ENCODE measurements at regions not wholly inside any gene's neighbourhood (a gene's known extent, or its start where the extent isn't known, plus 50 kb on each side); places are given as distances from the start of the nearest gene placed in this dataset.

DNA sequence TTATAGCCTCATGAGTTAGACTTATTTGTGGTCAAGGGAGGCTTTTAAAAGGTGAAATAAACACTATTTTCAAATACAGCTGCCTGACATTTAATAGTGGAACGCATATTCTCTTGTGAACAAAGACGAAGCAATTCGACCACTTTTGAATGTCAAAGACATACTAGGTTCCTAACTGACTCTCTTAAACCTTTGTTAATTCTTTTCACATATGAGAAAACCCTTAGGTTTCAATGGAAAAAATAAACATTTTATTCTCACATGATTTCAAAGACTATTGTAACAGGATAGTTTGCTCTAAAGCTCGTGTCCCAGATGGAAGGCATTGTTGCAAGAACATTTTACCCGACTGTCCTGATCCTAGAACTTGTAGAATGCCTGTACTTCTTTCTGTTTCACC is 74.8 kb upstream of the BOC start:
- no peak for DNase-seq
- Histone ChIP-seq H3K27ac (replicated peaks) (no peak overlapping the region), H3K9me3 (replicated peaks) (peaks cover 4% of the 10 kb centered on the region), H3K36me3 (no peaks in the 10 kb centered on the region), H3K27me3 (ENCODE audit: low read depth) (no peaks in the 10 kb centered on the region), H3K4me1 (no peaks in the 10 kb centered on the region), H3K4me3 (no peak overlapping the region)
- TF ChIP-seq, protein P1, sequence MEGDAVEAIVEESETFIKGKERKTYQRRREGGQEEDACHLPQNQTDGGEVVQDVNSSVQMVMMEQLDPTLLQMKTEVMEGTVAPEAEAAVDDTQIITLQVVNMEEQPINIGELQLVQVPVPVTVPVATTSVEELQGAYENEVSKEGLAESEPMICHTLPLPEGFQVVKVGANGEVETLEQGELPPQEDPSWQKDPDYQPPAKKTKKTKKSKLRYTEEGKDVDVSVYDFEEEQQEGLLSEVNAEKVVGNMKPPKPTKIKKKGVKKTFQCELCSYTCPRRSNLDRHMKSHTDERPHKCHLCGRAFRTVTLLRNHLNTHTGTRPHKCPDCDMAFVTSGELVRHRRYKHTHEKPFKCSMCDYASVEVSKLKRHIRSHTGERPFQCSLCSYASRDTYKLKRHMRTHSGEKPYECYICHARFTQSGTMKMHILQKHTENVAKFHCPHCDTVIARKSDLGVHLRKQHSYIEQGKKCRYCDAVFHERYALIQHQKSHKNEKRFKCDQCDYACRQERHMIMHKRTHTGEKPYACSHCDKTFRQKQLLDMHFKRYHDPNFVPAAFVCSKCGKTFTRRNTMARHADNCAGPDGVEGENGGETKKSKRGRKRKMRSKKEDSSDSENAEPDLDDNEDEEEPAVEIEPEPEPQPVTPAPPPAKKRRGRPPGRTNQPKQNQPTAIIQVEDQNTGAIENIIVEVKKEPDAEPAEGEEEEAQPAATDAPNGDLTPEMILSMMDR (IDR thresholded peaks at IDR 0.05; ENCODE audit: borderline replicate concordance) = no peak
- intact Hi-C loops (cut with micrococcal nuclease) = loop anchor here (2.0 to 10.0 kb wide), 2 partner anchors 82 to 152 kb away; no protein-coding TSS in a partner anchor

DNA sequence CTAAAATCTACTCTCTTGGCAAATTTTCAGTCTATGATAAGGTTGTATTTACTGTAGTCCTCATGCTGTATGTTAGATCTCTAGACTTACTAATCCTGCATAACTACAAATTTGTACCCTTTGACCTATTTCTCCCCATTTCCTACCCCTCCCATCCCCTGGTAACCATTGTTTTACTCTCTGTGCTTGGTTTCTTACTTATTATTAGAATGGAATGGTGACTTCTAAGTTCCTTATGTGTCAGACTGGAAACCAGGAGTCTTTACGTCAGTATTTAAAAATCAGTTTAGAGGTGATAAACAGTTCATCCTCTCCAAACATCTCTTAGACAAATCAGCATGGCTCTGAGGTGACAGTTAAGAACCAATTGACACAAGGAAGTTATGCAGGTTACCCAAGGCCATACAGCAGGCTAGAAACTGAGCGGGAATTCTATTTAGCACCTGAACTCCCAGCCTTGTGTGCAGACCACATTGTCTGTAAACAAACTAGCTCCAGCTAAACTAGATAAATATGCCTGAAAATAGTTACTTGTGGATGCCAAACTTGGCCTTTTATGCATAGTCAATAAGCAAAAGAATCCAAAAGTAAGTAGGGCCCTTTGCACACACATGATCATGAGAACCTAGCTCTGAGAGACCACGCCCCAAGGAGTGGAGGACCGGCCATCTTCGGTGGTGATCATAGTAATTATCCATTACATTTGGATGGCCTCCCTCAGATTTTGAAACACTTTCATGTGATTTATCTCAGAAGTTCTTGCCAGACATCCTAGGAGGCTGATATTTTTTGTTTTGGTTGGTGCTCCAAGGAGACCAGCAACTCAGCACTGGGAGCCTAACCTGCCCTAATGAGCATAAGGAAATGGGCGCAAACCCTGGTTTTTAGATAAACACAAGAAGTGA is 72.3 kb upstream of the BOC start:
- no peak overlapping the region for H3K4me3 ChIP-seq
- intact Hi-C loops (cut with micrococcal nuclease) = loop anchor here (10.0 kb wide), 1 partner anchor 84 kb away; no protein-coding TSS in a partner anchor
- no peaks in the 10 kb centered on the region for H3K36me3 ChIP-seq
- no peak overlapping the region for H3K27ac ChIP-seq (replicated peaks)
- H3K4me1 ChIP-seq = no peaks in the 10 kb centered on the region
- TF ChIP-seq, protein P1 (IDR thresholded peaks at IDR 0.05; ENCODE audit: borderline replicate concordance) = no peak
- no peaks in the 10 kb centered on the region for H3K27me3 ChIP-seq (ENCODE audit: low read depth)
- no peak for DNase-seq
- peaks cover 4% of the 10 kb centered on the region for H3K9me3 ChIP-seq (replicated peaks)

DNA sequence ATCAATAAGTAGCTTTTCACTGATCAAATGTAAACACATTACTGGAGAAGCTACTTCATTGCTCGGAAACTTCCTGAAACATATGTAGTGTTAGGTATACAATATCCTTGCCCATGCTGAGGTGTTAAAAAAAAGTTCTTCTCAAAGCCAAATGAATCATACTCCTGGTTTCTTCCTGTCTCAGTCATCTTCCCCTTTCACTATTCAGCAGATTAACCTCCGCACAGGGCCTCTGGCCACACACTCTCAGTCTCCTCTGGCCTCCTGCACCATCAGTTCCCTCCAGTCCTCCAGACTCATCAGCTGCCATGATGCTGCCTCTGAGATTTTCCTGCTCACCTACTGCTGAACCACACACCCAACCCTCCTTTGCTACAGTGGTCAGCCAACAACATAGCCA is 70.5 kb upstream of the BOC start:
- Histone ChIP-seq H3K27ac (replicated peaks) (no peak overlapping the region), H3K9me3 (replicated peaks) (peaks cover 4% of the 10 kb centered on the region), H3K36me3 (no peaks in the 10 kb centered on the region), H3K4me3 (no peak overlapping the region), H3K4me1 (no peaks in the 10 kb centered on the region), H3K27me3 (ENCODE audit: low read depth) (no peaks in the 10 kb centered on the region)
- TF ChIP-seq, protein P1 (IDR thresholded peaks at IDR 0.05; ENCODE audit: borderline replicate concordance) = no peak
- no peak for DNase-seq
- intact Hi-C loops (cut with micrococcal nuclease) = no loop called here

DNA sequence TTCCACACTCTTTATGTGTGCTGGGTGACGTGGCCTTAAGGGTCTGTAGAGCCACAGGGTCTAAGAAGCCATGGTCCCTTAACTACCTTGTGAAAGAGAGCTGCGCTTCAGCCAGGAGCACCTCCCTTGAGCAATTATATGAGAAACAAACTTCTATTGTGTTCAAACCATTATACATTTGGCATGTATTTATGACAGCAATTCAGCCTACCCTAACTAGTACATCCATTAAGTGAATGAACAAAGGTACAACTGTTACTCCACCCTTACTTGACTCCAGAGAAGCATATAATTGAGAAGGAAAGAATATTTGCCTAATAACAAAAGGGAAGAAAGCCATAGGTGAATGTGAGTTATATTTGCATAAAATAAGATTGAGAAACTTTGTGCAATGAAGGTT is 69.8 kb upstream of the BOC start:
- Histone ChIP-seq H3K27ac (replicated peaks) (no peak overlapping the region), H3K4me3 (no peak overlapping the region), H3K4me1 (no peaks in the 10 kb centered on the region), H3K9me3 (replicated peaks) (peaks cover 4% of the 10 kb centered on the region), H3K36me3 (no peaks in the 10 kb centered on the region), H3K27me3 (ENCODE audit: low read depth) (no peaks in the 10 kb centered on the region)
- TF ChIP-seq, protein P1 (IDR thresholded peaks at IDR 0.05; ENCODE audit: borderline replicate concordance) = no peak
- intact Hi-C loops (cut with micrococcal nuclease) = no loop called here
- no peak for DNase-seq

DNA sequence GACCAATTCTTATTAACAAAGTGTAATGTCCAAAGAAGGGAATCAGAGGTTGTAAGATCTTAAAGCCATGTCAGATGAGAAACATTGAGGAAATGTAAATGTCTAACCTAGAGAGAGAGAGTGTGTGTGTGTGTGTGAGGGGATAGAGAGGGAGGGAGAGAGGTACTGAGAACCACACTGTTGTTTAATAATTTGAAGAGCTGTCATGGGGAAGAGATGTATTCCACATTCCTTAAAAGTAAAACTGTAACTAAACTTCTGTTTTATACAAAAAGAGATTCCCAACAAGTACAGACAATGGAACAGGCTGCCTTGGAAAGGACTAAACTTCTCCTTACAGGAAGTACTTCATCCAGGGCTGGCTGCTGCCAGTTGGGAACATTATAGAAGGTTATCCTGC is 68.9 kb upstream of the BOC start:
- H3K27ac ChIP-seq (replicated peaks) = no peak overlapping the region

More for the DNA sequence above, 68.9 kb upstream of the BOC start:
- no peaks in the 10 kb centered on the region for H3K4me1 ChIP-seq
- H3K36me3 ChIP-seq = no peaks in the 10 kb centered on the region
- no peak overlapping the region for H3K4me3 ChIP-seq
- TF ChIP-seq, protein P1 (IDR thresholded peaks at IDR 0.05; ENCODE audit: borderline replicate concordance) = no peak
- DNase-seq = no peak
- intact Hi-C loops (cut with micrococcal nuclease) = no loop called here
- H3K9me3 ChIP-seq (replicated peaks) = peaks cover 4% of the 10 kb centered on the region
- H3K27me3 ChIP-seq (ENCODE audit: low read depth) = no peaks in the 10 kb centered on the region

All from left ventricle myocardium inferior (tissue), 1 donor.